SW 1271 (cell line): ENCODE measurements at regions not wholly inside any gene's neighbourhood (a gene's known extent, or its start where the extent isn't known, plus 50 kb on each side); places are given as distances from the start of the nearest gene placed in this dataset.

Experiments
- DNase-seq, 2 experiments: peaks; one replicate each; lab custom pipeline; 2025; lab: John Stamatoyannopoulos, UW

GRCh38 chr4:153850533-153851280, 61.8 kb upstream of the SFRP2 start:
- no peak for DNase-seq

- no peak for DNase-seq
Observed at GRCh38 chr4:153844144-153844543, 55.3 kb upstream of the SFRP2 start.
